ENCODE measurements at regions not wholly inside any gene's neighbourhood (a gene's known extent, or its start where the extent isn't known, plus 50 kb on each side); places are given as distances from the start of the nearest gene placed in this dataset.

- no peak for FAIRE-seq
- in situ Hi-C loops (cut with HindIII; ENCODE audit: extremely low pct_ligation_motif_present, low pct_unique_long_range_greater_than_20kb), result no loop called here
- Histone ChIP-seq H3K79me2 (ENCODE audit: insufficient read depth, low read length) (no peaks in the 10 kb centered on the region), H3K4me2 (ENCODE audit: low read depth, low read length) (no peak overlapping the region), H3K27ac (ENCODE audit: extremely low read length, insufficient read depth, low read length) (no peak overlapping the region), H2AFZ (ENCODE audit: low read length) (no peak overlapping the region), H4K20me1 (ENCODE audit: insufficient read depth, low read length) (no peaks in the 10 kb centered on the region), H3K9me3 (ENCODE audit: low read length) (no peaks in the 10 kb centered on the region), H3K36me3 (replicated peaks in 1 of 2; ENCODE audit: control insufficient read depth in 1 of 2, insufficient read depth in 2 of 2, low read length in 2 of 2) (no peaks in the 10 kb centered on the region), H3K4me1 (ENCODE audit: insufficient read depth, low read length) (no peaks in the 10 kb centered on the region), H3K9ac (ENCODE audit: insufficient read depth, low read depth, low read length) (no peak overlapping the region), H3K27me3 (ENCODE audit: control insufficient read depth in 1 of 2, insufficient read depth in 2 of 2, low read length in 2 of 2) (no peaks in the 10 kb centered on the region), H3K4me3 (replicated peaks in 1 of 3; ENCODE audit: insufficient read depth in 1 of 3, low read depth in 2 of 3, low read length in 3 of 3) (no peak overlapping the region)
- ChIA-PET POLR2A (no interaction called here), CTCF (ENCODE audit: low intra/inter-chr PET ratio, low total read pairs) (no interaction called here)
- 18% methylated on average over 5 of the region's 7 CpGs for WGBS (ENCODE audit: low lambda C conversion rate)
- no TSS peak for BruUV-seq (replicated peaks)
- no peak for ATAC-seq
- DNase-seq (ENCODE audit: low spot score), result no peak
- intact Hi-C loops (cut with micrococcal nuclease; ENCODE audit: unreplicated experiment), result no loop called here
- TF ChIP-seq KLF11 (CRISPR knock-in tag; IDR thresholded peaks at IDR 0.05) (no peak), HNF4G (IDR thresholded peaks at IDR 0.05; ENCODE audit: borderline replicate concordance, low read depth, low read length) (no peak), HNF4G (CRISPR knock-in tag; IDR thresholded peaks at IDR 0.05; ENCODE audit: borderline replicate concordance, low read depth) (no peak), ZNF441 (CRISPR knock-in tag; IDR thresholded peaks at IDR 0.05; ENCODE audit: borderline replicate concordance) (no peak), PCBP1 (IDR thresholded peaks at IDR 0.05; ENCODE audit: borderline replicate concordance, low read depth, low read length) (no peak), FOXP1 (IDR thresholded peaks at IDR 0.05) (no peak), FOXP1 (CRISPR knock-in tag; IDR thresholded peaks at IDR 0.05) (no peak), NR2F6 (IDR thresholded peaks at IDR 0.05) (no peak), NR2F6 (CRISPR knock-in tag; IDR thresholded peaks at IDR 0.05) (no peak), SYNCRIP (IDR thresholded peaks at IDR 0.05; ENCODE audit: insufficient read depth, low read depth, low read length) (no peak), KMT2A (CRISPR knock-in tag; IDR thresholded peaks at IDR 0.05) (no peak), GMEB1 (CRISPR knock-in tag; IDR thresholded peaks at IDR 0.05; ENCODE audit: borderline replicate concordance) (no peak), ZNF543 (CRISPR knock-in tag; IDR thresholded peaks at IDR 0.05) (no peak), ZNF17 (CRISPR knock-in tag; IDR thresholded peaks at IDR 0.05) (no peak), RBM39 (IDR thresholded peaks at IDR 0.05; ENCODE audit: low read depth, low read length, poor library complexity, severe bottlenecking) (no peak)
Measured at GRCh38 chr12:105983622-105984320, 155.0 kb downstream of the NUAK1 start.
